Erythroblast (primary cell): ENCODE measurements at regions not wholly inside any gene's neighbourhood (a gene's known extent, or its start where the extent isn't known, plus 50 kb on each side); places are given as distances from the start of the nearest gene placed in this dataset.

Source experiments
- GATA1 ChIP-seq: IDR thresholded peaks from 2 replicates; pipeline ENCODE4 v1.6.1; 2011; ENCODE audit warnings: low read depth, mild to moderate bottlenecking, control low read depth, low read length, moderate library complexity
- POLR2A ChIP-seq: IDR thresholded peaks from 2 replicates; pipeline ENCODE4 v1.6.1; 2011; ENCODE audit warnings: mild to moderate bottlenecking, low read length

DNA sequence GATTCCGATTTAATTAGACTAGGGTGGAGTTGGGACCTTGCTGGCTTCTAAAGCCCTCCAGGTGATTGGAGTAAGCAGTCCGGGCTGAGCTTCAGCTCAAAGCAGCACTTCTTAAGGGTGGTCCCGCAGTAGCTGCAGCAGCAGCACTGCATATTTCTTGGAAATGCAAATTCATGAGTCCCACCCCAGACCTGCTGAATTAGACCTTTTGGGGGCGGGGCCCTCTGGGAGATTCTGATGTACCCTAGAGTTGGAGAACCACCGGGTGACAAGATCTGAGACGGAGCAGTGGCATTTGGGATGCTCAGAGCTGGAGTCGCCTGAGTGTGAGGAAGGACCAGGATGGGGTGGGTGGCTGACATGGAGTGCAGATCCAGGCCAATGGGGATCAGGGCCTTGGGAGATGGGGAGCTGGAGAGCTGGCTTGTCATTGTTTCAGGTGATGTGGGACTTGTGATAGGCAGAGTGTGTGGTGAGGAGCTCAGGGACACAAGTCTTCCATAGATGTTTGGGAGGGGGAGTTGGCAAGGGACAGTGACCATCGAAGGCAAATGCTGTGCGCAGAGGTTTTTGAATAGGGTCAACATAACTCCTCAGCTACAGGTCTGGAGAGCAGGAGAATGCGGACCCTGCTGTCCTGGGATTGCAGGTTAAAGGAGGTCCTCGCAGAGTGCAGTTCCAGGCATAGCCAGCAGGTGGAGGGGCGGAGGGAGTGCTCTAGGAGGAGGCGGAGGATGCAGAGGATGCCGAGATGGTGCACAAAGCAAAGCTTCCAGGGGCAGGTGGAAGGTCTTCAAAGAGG, 130.9 kb upstream of the RAB12 start:
- TF ChIP-seq POLR2A (no peak), GATA1 (no peak)
